GM12878 (cell line): ENCODE measurements at regions not wholly inside any gene's neighbourhood (a gene's known extent, or its start where the extent isn't known, plus 50 kb on each side); places are given as distances from the start of the nearest gene placed in this dataset.

ENCODE experiments used
- ATAC-seq: fragments of 200-7000 bp; cut with Tn5 transposase; 3 replicates; pipeline ENCODE4 v1.9.1; 2020; ENCODE audit warnings: mild to moderate bottlenecking, moderate library complexity
- BruUV-seq: library from RNA; stranded (reverse); fragments of 400-500 nt; replicated peaks from 2 replicates; lab custom pipeline; 2021; lab: Mats Ljungman, UMichigan
- CTCF ChIA-PET: fragments of 300-600 bp; sonication (Branson Sonifier 250); formaldehyde crosslinking; extraction: SDS; loops from one replicate; lab custom pipeline; 2021; ENCODE audit warnings: inconsistent platforms; lab: Yijun Ruan, JAX
- POLR2A ChIA-PET: fragments of 350-600 bp; formaldehyde crosslinking; extraction: SDS; loops from one replicate; lab custom pipeline; 2021; ENCODE audit warnings: inconsistent platforms; lab: Charles Lee
- RAD21 ChIA-PET: fragments of 300-600 bp; sonication (Branson Sonifier 250); formaldehyde crosslinking; loops from one replicate; lab custom pipeline; 2023; ENCODE audit warnings: antibody characterized with exemption; ENCODE audit not compliant: unreplicated experiment; lab: Charles Lee
- SMC1A ChIA-PET: fragments of 300-600 bp; sonication (Branson Sonifier 250); formaldehyde crosslinking; loops from one replicate; lab custom pipeline; 2023; ENCODE audit not compliant: unreplicated experiment, uncharacterized antibody; lab: Charles Lee
- DNase-seq: peaks from one replicate; pipeline ENCODE4 v3.0.0-alpha.2; 2011; ENCODE audit warnings: low read depth, low spot score
- FAIRE-seq: peaks from 3 replicates; lab custom pipeline; 2011; peaks lifted over from hg19 to GRCh38; lab: Jason Lieb, UNC
- H2AFZ ChIP-seq: 2 replicates; pipeline ENCODE4 v1.6.0; 2011; ENCODE audit warnings: low read depth, low read length, control low read depth; ENCODE audit not compliant: control insufficient read depth
- H3K27ac ChIP-seq: 2 replicates; pipeline ENCODE4 v1.5.1; 2011; ENCODE audit warnings: control low read depth; ENCODE audit not compliant: control insufficient read depth, insufficient read depth
- H3K27me3 ChIP-seq, 2 experiments: replicated peaks in 1 of 2; 2 replicates each; pipeline versions ENCODE4 v1.6.0 to v1.6.1; 2011; ENCODE audit warnings: low read length in 1 of 2; ENCODE audit not compliant: control insufficient read depth in 2 of 2, insufficient read depth in 2 of 2
- H3K36me3 ChIP-seq, 2 experiments: 2 replicates each; pipeline ENCODE4 v1.5.1; 2011; ENCODE audit warnings: low read length in 1 of 2; ENCODE audit not compliant: control insufficient read depth in 2 of 2, insufficient read depth in 2 of 2
- H3K4me1 ChIP-seq: 2 replicates; pipeline ENCODE4 v1.6.1; 2011; ENCODE audit warnings: mild to moderate bottlenecking, low read length, moderate library complexity, mixed read lengths; ENCODE audit not compliant: control insufficient read depth, insufficient read depth
- H3K4me2 ChIP-seq: 2 replicates; pipeline ENCODE4 v1.6.0; 2011; ENCODE audit warnings: control low read depth; ENCODE audit not compliant: control insufficient read depth, insufficient read depth
- H3K4me3 ChIP-seq: fragments of 200-600 bp; sonication (generic); 2 replicates; pipeline ENCODE4 v1.5.1; 2016
- H3K79me2 ChIP-seq: 2 replicates; pipeline ENCODE4 v1.6.0; 2011; ENCODE audit warnings: low read length; ENCODE audit not compliant: control insufficient read depth, insufficient read depth
- H3K9ac ChIP-seq: 2 replicates; pipeline ENCODE4 v1.8.0; 2011; ENCODE audit warnings: low read length, control low read depth, mixed read lengths; ENCODE audit not compliant: control insufficient read depth, insufficient read depth
- H3K9me3 ChIP-seq: replicated peaks from 3 replicates; pipeline ENCODE4 v1.5.1; 2011; ENCODE audit warnings: mild to moderate bottlenecking, low read length; ENCODE audit not compliant: control insufficient read depth, insufficient read depth
- H4K20me1 ChIP-seq: 2 replicates; pipeline ENCODE4 v1.6.0; 2011; ENCODE audit not compliant: control insufficient read depth, insufficient read depth
- BCL11A ChIP-seq: IDR thresholded peaks from 2 replicates; pipeline ENCODE4 v1.6.1; 2011; ENCODE audit warnings: low read depth, low read length
- CBX3 ChIP-seq: fragments of 200-600 bp; sonication (generic); IDR thresholded peaks from 2 replicates; pipeline ENCODE4 v1.6.1; 2016; ENCODE audit warnings: low read depth, borderline replicate concordance
- CHD2 ChIP-seq: IDR thresholded peaks from 2 replicates; pipeline ENCODE4 v1.6.1; 2011; ENCODE audit warnings: low read depth, low read length, improper control_type of control experiment, borderline replicate concordance
- GABPA ChIP-seq: IDR thresholded peaks from 2 replicates; pipeline ENCODE4 v1.6.1; 2014; ENCODE audit warnings: antibody characterized with exemption, low read depth, mild to moderate bottlenecking, inconsistent platforms
- HCFC1 ChIP-seq: fragments of 150-350 bp; IDR thresholded peaks from 2 replicates; pipeline ENCODE4 v1.6.1; 2014; ENCODE audit warnings: low read length
- KDM1A ChIP-seq: fragments of 200-600 bp; sonication (generic); IDR thresholded peaks from 2 replicates; pipeline ENCODE4 v1.6.1; 2016; ENCODE audit warnings: borderline replicate concordance
- KLF5 ChIP-seq: fragments of 450-650 bp; IDR thresholded peaks from 2 replicates; pipeline ENCODE4 v1.6.1; 2014; ENCODE audit warnings: mild to moderate bottlenecking; ENCODE audit not compliant: partially characterized antibody
- MAX ChIP-seq: IDR thresholded peaks from 2 replicates; pipeline ENCODE4 v1.6.1; 2012; ENCODE audit warnings: low read depth, low read length, improper control_type of control experiment
- SKIL ChIP-seq: fragments of 450-650 bp; IDR thresholded peaks from 2 replicates; pipeline ENCODE4 v1.6.1; 2017; ENCODE audit warnings: mild to moderate bottlenecking, low read depth, inconsistent platforms; ENCODE audit not compliant: poor library complexity, severe bottlenecking
- SMARCA5 ChIP-seq: fragments of 450-650 bp; IDR thresholded peaks from 2 replicates; pipeline ENCODE4 v1.6.1; 2017; ENCODE audit warnings: mild to moderate bottlenecking
- TBL1XR1 ChIP-seq: IDR thresholded peaks from 2 replicates; pipeline ENCODE4 v1.6.1; 2012; ENCODE audit warnings: low read depth, low read length, improper control_type of control experiment
- TCF12 ChIP-seq: IDR thresholded peaks from 2 replicates; pipeline ENCODE4 v1.6.1; 2011; ENCODE audit warnings: low read depth, mild to moderate bottlenecking, low read length
- ZNF207 ChIP-seq: fragments of 450-650 bp; IDR thresholded peaks from 2 replicates; pipeline ENCODE4 v1.6.1; 2014; ENCODE audit warnings: antibody characterized with exemption, mild to moderate bottlenecking, borderline replicate concordance
- ZNF274 ChIP-seq: IDR thresholded peaks from one replicate; pipeline ENCODE4 v1.8.0; 2011; ENCODE audit not compliant: insufficient read length, insufficient read depth
- WGBS: methylation state at CpG from one replicate; pipeline ENCODE4 v1.1.6; 2016; ENCODE audit warnings: low lambda C conversion rate; ENCODE audit not compliant: insufficient replicate concordance, insufficient coverage; ENCODE audit errors: missing lambda C conversion rate; 5-methylcytosine and 5-hydroxymethylcytosine counted together
- in situ Hi-C: fragments of 300-500 bp; cut with MboI; formaldehyde crosslinking; loops from 9 replicates; pipeline ENCODE4 v1.14.3; 2018; ENCODE audit warnings: mixed read lengths
- intact Hi-C: fragments of 100-400 bp; cut with micrococcal nuclease; formaldehyde crosslinking; loops from one replicate; pipeline ENCODE4 v1.14.2; 2022; ENCODE audit not compliant: unreplicated experiment
- TF ChIP-seq, protein P1 (sequence below): fragments of 450-650 bp; IDR thresholded peaks from 2 replicates; pipeline ENCODE4 v1.6.1; 2018; ENCODE audit warnings: borderline replicate concordance, mild to moderate bottlenecking; ENCODE audit not compliant: partially characterized antibody

GRCh38 chr6:139857143-139857542, 482.7 kb upstream of the CITED2 start:
- ChIA-PET CTCF (interaction anchor here (0.9 kb wide), 1 partner anchor 26 kb away, joined by 3 read pairs; no protein-coding TSS in a partner anchor), SMC1A (interaction anchor here (0.9 kb wide), 1 partner anchor 487 kb away, joined by 3 read pairs; no protein-coding TSS in a partner anchor), POLR2A (no interaction called here), RAD21 (interaction anchor here (1.8 kb wide), 1 partner anchor 11 kb away, joined by 3 read pairs; no protein-coding TSS in a partner anchor)
- no peak overlapping the region for H2AFZ ChIP-seq
- no peaks in the 10 kb centered on the region for H3K27me3 ChIP-seq
- no peak overlapping the region for H3K27ac ChIP-seq
- H4K20me1 ChIP-seq: no peaks in the 10 kb centered on the region
- ATAC-seq: no peak
- H3K4me2 ChIP-seq: no peak overlapping the region
- no peak overlapping the region for H3K4me3 ChIP-seq
- TF ChIP-seq CHD2 (no peak), TBL1XR1 (no peak)
- no peak for DNase-seq
- FAIRE-seq: no peak
- H3K36me3 ChIP-seq: no peaks in the 10 kb centered on the region
- no peaks in the 10 kb centered on the region for H3K9me3 ChIP-seq
- no peaks in the 10 kb centered on the region for H3K79me2 ChIP-seq
- intact Hi-C loops: no loop called here
- H3K9ac ChIP-seq: no peak overlapping the region
- BruUV-seq: no TSS peak
- in situ Hi-C loops: no loop called here
- H3K4me1 ChIP-seq: no peaks in the 10 kb centered on the region
- WGBS: 40% methylated on average over 2 of the region's 2 CpGs

DNA sequence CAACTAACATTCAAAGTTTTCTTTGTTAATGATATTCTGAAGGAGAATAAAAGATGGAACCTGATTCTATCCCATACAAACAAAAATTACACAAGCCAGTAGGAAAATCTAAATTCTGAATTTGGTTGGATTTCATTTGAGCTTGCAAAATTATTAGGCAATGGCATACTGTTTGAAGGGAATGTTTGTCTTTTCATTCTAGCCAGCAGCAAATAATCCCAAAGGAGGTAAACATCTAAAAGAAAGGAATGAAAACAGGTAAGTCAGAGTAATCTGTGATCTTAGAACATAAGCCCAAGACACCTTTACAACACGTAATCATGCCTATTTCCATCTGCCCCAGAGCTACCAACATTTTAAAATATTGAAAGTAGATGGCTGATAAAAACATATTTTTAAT, 482.1 kb upstream of the CITED2 start:
- no TSS peak for BruUV-seq
- ChIA-PET RAD21 (interaction anchor here (1.8 kb wide), 1 partner anchor 10 kb away, joined by 3 read pairs; no protein-coding TSS in a partner anchor), POLR2A (no interaction called here), SMC1A (interaction anchor here (0.9 to 3.6 kb wide), 2 partner anchors 16 to 487 kb away, joined by 3 to 24 read pairs; no protein-coding TSS in a partner anchor), CTCF (interaction anchor here (0.9 kb wide), 1 partner anchor 27 kb away, joined by 3 read pairs; no protein-coding TSS in a partner anchor)
- H3K27ac ChIP-seq: no peak overlapping the region
- no peak for DNase-seq
- no peak overlapping the region for H3K4me3 ChIP-seq
- no peaks in the 10 kb centered on the region for H3K9me3 ChIP-seq
- intact Hi-C loops: no loop called here
- no peak overlapping the region for H3K9ac ChIP-seq
- FAIRE-seq: no peak
- no peaks in the 10 kb centered on the region for H3K79me2 ChIP-seq
- no peaks in the 10 kb centered on the region for H3K27me3 ChIP-seq
- no peak overlapping the region for H2AFZ ChIP-seq
- ATAC-seq: no peak
- no peaks in the 10 kb centered on the region for H3K4me1 ChIP-seq
- no peaks in the 10 kb centered on the region for H4K20me1 ChIP-seq
- 68% methylated on average over 1 of the region's 1 CpG for WGBS
- H3K4me2 ChIP-seq: no peak overlapping the region
- H3K36me3 ChIP-seq: no peaks in the 10 kb centered on the region
- in situ Hi-C loops: no loop called here
- no peak for TF ChIP-seq SKIL
- TF ChIP-seq GABPA: no peak
- no peak for TF ChIP-seq SMARCA5
- no peak for TF ChIP-seq BCL11A
- no peak for TF ChIP-seq ZNF207
- no peak for TF ChIP-seq MAX
- no peak for TF ChIP-seq ZNF274
- TF ChIP-seq, protein P1, sequence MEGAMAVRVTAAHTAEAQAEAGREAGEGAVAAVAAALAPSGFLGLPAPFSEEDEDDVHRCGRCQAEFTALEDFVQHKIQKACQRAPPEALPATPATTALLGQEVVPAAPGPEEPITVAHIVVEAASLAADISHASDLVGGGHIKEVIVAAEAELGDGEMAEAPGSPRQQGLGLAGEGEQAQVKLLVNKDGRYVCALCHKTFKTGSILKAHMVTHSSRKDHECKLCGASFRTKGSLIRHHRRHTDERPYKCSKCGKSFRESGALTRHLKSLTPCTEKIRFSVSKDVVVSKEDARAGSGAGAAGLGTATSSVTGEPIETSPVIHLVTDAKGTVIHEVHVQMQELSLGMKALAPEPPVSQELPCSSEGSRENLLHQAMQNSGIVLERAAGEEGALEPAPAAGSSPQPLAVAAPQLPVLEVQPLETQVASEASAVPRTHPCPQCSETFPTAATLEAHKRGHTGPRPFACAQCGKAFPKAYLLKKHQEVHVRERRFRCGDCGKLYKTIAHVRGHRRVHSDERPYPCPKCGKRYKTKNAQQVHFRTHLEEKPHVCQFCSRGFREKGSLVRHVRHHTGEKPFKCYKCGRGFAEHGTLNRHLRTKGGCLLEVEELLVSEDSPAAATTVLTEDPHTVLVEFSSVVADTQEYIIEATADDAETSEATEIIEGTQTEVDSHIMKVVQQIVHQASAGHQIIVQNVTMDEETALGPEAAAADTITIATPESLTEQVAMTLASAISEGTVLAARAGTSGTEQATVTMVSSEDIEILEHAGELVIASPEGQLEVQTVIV: no peak
- TF ChIP-seq HCFC1: no peak
- no peak for TF ChIP-seq TCF12
- TF ChIP-seq CBX3: no peak
- no peak for TF ChIP-seq KDM1A
- TF ChIP-seq KLF5: no peak
